NCI-H345 treated with DMSO at 0.1 percent for 48 hours (cell line): ENCODE measurements at regions not wholly inside any gene's neighbourhood (a gene's known extent, or its start where the extent isn't known, plus 50 kb on each side); places are given as distances from the start of the nearest gene placed in this dataset.
"Not testable (repeated sequence)": the region's sequence is repeated elsewhere in the genome, so short reads cannot be mapped to it uniquely, and the experiment has no call there.

Experiments used
- DNase-seq: peaks from one replicate; lab custom pipeline; 2025; ENCODE audit not compliant: unreplicated experiment; lab: John Stamatoyannopoulos, UW

DNA sequence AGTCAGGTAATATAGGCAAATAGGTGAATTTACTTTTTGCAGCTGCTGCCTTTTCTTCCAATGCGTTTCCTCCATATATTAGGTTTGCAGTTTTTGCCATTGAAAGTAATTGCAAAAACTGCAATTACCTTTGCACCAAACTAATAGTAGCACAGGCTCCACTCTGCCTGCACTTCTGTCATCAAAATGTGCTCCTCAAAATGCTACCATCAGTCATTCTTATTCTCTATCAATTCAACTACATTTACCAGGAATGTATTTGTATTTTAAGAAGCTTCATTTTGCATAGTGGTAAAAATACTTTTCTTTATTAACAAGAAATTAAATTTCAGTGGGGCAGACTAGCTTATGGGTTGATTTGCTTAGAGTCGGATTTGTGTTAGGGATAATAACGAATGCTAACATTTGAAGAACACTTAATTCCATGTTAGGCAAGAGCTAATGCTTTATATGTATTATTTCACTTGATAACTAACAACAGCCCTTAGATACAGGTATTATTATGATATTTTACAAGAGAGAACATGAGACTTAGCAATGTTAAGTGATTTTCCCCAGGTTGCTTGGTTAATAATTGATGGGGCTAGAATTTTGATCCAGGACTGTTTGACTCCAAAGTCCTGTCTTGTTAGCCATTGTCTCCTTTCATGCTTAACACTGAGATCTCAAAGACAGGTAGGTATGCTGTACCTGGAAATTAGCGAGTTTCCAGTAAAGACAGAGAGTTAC, 300.4 kb downstream of the MAN2A1 start:
- DNase-seq = no peak

DNA sequence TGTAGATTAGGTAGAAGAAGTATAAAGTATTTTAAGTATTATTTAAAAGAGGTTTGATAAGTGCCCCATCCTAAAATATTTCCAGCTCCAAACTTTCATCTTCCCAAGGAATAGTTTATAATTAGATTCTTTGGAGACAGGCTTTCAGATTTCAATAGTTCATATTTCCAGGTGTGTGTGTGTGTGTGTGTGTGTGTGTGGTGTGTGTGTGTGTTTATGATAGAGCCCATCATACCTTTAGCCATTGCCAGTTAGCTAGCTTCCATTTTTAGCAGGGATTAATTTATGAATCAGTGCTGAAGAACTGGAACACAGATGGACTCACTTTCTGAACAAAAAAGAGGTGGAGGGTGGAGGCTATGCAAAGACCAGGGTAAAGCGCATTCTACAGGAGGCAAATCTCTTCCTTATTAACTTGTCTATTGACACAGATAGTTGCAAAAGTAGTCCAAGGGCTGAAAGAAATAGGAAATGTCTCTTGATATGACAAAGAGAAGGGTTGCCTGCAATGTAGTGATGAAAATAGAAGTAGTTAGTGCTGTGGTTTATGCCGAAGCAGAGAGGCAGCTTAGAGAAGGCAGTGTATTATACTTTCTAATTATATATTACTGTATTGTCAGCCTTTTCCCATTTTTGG, 301.1 kb downstream of the MAN2A1 start:
- no peak for DNase-seq

DNA sequence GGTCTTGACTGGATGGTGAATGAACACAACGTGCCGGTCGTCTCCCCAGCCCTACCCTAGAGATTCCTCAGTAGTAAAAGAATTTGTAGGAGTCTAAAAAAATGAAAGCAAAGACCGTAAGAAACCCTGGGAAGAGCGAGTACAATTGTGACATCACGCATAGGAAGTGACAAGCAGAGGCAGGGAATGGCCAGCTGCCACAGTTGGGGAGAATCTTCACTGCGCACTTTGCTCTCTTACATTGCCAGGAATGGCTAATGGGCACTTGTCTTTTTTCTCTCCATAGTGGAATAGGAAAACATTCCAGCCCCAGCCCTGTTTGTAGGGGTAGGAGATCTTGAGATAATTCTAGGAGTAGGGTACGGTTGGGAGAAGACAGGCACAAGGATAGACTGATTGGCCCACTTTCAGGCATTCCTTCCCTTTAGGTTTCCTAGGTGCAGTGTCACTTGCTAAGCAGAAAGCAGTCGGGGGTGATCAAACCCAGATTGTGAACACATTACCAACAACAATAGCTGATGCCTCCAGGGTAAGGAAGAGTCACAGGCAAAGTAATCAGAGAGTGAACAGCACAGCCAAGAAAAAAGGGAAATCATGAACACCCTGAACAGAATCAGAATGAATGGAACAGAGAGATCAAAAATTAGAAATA, 302.7 kb downstream of the MAN2A1 start:
- no peak for DNase-seq

DNA sequence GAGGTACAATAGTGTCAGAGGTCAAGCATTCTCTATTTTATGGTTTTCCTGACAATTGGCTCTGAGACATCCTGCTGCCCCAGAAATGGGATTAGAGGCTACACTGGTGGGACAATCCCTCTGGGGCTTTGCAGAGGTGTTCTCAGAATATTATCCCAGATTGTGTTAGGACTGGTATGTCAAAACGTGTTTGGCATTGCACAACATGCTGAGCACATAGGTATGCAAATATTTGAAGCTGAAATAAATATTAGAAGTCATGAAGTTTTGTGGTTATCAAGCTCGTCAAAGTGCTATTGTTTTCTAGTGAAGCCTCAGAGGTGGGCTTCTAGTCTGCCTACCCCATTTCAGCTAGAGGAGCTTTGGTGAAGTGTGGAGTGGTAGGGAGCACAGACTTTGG, 304.4 kb downstream of the MAN2A1 start:
- no peak for DNase-seq

DNA sequence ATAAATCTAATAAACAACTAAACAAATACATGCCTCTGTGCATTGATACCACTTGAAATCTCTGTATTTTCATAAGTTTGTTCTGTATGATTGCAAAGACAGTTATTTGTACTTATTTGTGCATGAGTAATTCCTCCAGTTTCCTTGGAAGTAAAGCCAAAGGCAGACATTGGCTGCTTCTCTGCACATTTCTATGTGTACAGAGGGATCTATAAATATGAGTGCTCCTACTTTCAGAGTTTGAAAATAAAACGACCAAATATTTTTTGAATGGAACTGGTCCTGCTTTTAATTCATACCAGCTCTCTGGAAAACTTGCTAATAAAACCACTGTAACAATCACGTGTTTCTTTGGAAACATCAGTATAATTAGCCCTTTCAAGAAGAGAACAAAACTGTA, 306.5 kb downstream of the MAN2A1 start:
- no peak for DNase-seq

DNA sequence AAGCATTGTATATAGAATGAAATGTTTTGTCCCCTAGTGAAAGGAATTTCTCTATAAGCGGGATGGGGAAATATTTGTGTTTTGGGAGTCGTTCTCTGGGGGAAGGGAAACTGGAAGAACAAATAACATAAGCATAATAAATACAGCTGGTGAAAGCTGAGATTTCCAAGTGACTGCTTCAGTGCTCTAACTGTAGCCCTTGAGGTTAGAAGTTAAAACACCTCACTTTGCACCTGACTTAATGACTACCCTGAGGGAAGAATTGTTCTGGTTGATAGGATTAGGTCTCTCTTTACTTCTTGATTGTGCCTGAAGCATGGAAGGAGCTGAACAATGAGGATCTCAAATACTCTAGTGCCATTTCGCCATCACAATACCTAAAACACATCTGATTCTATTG, 307.4 kb downstream of the MAN2A1 start:
- no peak for DNase-seq

DNA sequence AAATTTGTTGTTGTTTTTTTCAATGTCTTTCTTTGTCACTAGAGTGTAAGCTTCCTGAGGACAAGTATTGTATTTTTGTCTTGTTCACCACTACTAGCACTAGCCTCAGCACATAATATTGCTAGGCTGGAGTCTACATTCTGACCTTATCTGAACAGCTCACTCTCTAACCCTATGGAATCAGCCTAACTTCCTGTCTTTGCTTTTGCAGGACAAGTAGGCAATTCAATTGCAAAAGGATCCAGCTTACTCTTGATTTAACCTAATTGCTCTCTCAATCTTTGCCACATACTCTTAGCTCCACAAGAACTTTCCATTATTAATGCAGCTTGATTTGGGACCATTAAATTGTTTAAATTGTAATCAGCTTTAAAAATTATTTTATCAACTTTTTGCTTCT, 308.5 kb downstream of the MAN2A1 start:
- DNase-seq = no peak

DNA sequence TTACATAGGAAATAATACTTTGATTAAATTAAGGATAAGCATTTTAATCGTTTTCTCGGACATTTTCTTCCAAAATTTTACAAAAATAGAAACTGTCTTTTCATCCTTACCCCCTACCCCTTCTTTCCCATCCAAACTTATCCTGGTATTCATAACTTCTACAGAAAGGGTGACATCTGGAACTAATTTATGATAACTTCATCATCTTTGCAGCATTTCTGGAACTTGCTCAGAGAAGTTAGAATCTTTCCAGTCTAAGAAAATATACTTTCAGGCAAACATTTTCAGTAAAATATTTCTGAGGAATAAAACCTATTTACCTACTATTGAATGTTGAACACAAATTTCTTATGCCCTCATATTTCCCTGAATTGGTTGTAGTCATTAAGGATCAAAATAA, 309.0 kb downstream of the MAN2A1 start:
- no peak for DNase-seq

DNA sequence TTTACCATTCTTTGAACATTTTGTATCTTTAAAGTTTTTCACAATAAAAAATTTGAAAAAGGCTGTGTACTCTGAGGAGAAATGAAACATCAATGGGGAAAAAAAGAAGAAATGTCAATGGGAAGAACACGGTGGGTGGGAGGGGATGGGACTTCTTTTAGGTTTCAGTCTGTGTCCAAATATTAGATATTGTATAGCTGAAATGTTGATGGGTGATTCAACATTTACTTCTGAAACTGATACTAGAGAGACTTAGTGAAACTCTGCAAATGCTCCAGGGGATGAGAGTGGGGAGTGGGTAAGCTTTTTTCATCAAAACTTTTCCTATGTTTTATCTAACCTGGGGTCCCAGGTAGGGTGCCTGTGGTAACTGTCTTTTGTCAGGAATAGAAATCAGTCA, 311.9 kb downstream of the MAN2A1 start:
- no peak for DNase-seq

DNA sequence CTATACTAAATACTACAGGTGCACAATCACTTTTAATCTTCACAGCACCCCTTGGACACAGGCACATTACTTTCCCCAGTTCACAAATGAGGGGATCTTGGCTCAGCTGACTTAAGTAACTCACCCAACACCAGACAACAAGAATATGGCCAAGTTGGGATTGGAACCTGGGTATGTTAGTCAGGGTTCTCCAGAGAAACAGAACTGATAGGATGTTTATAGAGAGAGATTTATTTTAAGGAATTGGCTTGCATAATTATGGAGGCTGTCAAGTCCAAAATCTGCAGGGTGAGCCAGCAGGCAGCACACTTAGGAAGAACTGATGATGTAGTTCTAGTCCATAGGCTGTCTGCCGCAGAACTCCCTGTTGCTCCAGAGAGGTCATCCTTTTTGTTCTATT, 312.9 kb downstream of the MAN2A1 start:
- DNase-seq = no peak

DNA sequence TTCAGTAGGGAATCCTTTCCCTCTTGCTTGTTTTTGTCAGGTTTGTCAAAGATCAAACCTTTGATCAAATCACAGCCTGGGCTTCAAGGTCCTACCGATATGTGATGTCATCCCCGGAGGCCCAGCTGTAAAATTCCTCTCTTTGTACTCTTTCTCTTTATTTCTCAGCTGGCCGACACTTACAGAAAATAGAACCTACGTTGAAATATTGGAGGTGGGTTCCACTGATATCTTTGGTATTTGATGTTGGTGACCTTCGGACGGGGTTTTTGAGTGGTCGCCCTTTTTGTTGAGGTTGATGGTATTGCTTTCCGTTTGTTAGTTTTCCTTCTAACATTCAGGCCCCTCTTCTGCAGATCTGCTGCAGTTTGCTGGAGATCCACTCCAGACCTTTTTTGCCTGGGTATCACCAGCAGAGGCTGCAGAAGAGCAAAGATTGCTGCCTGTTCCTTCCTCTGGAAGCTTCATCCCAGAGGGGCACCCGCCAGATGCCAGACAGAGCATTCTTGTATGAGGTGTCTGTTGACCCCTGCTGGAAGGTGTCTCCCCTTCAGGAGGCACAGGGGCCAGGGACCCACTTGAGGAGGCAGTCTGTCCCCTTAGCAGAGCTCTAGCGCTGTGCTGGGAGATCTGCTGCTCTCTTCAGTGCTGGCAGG, 316.3 kb downstream of the MAN2A1 start:
- DNase-seq = not testable (repeated sequence)

DNA sequence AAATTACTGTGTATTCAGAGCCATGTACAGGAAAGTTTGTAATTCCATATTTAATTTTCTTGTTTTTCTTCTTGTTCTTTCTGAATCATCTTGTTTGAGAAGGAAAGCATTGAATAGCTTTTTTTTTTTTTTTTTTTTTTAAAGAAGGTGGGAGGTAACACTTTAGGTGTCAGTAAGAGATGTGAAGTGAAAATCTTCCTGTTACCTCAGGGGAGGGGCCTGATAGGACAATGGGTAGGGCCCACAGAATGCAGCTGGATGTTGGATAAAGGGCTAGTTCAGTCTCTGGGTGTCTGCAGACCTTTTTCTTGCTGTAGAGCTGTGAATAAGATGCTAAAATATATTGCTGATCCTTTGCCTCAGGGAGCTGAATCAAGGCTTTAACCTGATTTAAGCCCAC, 317.4 kb downstream of the MAN2A1 start:
- no peak for DNase-seq

DNA sequence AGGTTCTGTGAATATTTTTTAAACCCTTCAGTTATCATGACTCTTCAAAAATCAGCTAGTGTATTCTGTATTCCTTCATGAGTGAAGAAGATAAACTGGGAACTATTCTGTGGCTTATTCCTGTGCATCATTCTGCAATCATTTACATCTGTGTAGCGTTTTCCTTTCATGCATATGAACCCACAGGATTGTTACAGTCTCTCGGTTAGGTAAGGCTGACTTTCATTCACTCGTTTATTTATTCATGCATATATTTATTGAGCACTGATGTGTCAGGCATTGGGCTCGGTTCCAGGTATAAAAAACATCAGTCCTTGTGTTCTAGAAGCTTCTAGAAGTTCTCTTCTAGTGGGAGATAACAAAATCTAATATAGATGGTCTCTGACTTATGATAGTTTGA, 318.4 kb downstream of the MAN2A1 start:
- no peak for DNase-seq

DNA sequence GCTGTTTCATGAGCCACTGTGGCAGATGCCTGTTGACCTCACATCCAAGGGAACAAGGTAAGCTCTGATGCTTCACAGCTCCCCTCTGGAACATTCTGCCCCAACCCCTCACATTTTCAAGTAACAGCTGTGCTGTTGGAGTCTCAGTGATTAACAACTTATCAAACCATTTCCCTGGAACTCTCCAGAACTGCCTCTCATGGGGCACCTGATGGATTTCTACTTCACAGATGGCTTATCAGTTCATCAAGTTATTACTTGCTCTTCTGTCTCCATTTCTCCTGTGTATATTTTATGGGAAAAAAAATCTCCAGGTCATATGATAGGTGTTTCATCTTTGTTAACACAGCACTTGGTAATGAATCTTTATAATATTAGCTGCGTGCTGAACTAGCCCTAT, 322.4 kb downstream of the MAN2A1 start:
- no peak for DNase-seq

DNA sequence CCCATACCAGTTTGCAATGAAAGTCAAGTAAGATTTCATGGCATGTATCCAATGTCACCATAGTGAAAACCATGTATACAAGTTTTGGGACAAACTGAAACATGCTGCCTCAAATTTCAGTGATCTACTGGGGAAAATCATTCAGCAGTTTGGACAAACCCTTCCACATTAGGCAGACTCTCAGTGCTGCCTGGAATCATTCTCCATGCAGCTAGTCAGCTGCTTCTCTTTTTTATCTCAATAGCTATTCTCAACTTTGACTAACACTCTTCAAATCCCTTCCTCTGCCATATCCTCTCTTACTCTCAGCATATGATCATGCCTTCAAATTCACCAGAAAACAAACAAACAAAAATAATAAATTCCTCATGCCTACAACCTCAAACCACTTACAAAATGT, 323.3 kb downstream of the MAN2A1 start:
- no peak for DNase-seq

DNA sequence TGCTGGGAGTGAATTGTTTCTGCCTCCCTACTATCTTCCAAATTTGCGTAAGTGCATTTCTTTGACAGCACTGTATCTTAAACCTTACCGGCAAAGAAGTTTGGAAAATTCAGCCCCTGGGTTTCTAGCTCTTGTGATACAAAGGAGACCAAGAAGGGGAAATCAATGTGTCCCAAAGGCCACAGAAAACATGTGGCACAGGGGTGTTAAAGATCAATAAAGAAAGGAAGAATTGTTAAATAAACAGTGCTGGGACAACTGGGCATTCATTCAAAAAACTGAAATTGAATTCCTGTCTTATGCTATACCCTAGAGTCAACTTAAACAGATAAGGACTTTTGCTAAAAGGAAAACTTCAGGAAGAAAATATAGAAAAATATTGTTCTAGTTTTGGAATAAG, 328.1 kb downstream of the MAN2A1 start:
- DNase-seq = no peak

DNA sequence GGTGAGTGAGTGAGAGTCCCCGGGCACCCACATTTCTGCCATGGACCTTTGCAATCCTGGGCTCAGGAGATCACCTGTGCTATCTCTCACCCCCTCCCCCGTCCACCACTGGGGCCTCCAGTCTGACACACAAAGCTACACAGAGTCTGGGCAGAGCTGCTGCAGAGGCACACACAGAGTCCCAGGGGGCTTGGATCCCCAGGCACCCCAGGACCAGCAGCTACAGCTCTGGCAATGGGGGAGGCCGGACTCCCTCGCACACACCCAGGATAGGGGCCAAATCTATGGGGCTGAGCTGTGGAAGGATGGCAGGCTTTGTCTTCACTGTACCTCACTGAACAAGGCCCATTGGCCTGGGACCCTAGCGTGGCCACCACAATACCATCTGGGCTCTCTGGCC, 328.8 kb downstream of the MAN2A1 start:
- DNase-seq = no peak

DNA sequence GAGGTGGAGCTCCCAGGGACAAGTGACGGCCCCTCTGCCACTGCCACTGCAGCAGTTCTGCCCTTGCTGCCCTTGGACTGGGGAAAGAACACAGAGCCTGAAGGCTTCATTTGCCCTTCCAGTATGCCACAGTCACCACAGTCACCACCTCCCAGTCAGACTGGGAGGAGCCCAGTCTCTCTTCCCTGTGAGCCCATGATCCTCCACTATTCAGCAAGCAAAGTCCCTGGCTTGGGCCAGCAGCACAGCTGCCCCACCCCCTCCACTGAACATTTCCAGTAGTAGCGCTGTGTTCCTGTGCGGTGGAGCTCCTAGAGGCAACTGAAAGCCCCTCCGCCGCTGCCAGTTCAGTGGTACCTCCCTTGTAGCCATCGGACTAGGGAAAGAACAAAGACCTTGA, 329.4 kb downstream of the MAN2A1 start:
- DNase-seq = no peak

DNA sequence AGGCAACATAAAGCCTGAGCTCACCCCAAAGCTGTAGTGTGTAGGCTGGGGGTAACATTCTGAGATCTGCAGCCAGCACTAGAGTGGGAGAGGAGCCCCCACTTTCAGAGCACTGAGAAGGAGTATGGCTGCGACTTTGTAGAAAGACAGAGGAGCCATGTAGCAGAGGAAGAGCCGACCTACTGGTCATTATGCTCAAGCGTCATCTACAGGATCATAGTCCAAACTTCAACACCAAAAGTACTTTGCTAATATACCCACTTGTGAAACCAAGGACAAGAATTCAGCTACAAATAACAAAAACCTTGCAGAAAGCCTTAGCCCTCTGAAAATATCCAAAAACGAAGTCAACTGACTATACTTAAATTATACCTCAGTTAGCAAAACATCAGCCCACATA, 330.1 kb downstream of the MAN2A1 start:
- no peak for DNase-seq

DNA sequence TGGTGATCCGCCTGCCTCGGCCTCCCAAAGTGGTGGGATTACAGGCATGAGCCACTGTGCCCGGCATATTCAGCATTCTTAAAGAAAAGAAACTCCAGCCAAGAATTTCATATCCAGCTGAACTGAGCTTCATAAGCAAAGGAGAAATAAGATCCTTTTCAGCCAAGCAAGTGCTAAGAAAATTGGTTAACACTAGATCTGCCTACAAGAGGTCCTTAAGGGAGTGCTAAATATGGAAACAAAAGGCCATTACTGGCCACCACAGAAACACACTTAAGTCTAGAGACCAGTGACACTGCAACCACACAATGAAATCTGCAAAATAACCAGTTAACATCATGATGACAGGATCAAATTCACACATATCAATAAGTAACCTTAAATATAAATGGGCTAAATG, 331.5 kb downstream of the MAN2A1 start:
- no peak for DNase-seq

DNA sequence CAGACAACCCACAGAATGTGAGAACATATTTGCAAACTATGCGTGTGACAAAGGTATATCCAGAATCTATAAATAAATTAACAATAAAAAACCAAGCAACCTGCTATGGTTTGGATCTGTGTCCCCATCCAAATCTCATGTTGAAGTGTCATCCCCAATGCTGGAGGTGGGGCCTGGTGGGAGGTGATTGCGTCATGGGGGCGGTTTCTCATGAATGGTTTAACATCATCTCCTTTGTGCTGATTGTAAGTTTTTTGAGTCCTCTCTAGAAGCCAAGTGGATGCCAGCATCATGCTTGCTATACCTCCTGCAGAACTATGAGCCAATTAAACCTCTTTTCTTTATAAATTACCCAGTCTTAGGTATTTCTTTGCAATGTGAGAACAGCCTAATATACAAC, 335.4 kb downstream of the MAN2A1 start:
- no peak for DNase-seq
